ENCODE measurements at regions not wholly inside any gene's neighbourhood (a gene's known extent, or its start where the extent isn't known, plus 50 kb on each side); places are given as distances from the start of the nearest gene placed in this dataset.
"Not testable (repeated sequence)": the region's sequence is repeated elsewhere in the genome, so short reads cannot be mapped to it uniquely, and the experiment has no call there.

DNA sequence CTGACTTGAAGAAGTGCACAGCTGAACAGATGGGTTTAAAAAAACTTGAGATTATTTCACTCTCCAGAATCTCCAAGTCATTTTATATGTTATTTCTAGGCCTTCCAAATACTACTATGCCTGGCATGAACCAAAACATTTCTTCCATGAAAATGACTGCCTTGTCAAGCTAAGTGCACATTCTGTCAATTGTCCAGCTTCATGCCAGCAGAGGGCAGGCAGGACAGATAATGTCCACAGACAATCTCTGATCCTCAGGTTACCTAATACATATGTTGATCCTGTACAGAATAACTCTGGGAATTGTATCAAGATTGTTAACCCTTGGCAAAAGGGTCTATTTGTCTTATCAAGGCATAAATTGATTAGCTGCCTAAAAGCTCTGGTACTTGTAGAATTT, 229.5 kb downstream of the AASDHPPT start:
- POLR2A ChIA-PET: no interaction called here
- Mint-ChIP-seq H3K4me3 (no peak overlapping the region), H3K9me3 (peaks cover 6% of the 10 kb centered on the region), H3K27ac (no peak overlapping the region), H3K4me1 (ENCODE audit: low read depth) (no peaks in the 10 kb centered on the region), H3K36me3 (ENCODE audit: low read depth) (no peaks in the 10 kb centered on the region), H3K27me3 (no peaks in the 10 kb centered on the region)
- CTCF ChIA-PET: interaction anchor here (1.2 kb wide), 1 partner anchor 13 kb away, joined by 3 read pairs; no protein-coding TSS in a partner anchor
- DNase-seq (no peak), ATAC-seq (no peak)
- intact Hi-C loops (cut with micrococcal nuclease): no loop called here
- TF ChIP-seq, protein P1, sequence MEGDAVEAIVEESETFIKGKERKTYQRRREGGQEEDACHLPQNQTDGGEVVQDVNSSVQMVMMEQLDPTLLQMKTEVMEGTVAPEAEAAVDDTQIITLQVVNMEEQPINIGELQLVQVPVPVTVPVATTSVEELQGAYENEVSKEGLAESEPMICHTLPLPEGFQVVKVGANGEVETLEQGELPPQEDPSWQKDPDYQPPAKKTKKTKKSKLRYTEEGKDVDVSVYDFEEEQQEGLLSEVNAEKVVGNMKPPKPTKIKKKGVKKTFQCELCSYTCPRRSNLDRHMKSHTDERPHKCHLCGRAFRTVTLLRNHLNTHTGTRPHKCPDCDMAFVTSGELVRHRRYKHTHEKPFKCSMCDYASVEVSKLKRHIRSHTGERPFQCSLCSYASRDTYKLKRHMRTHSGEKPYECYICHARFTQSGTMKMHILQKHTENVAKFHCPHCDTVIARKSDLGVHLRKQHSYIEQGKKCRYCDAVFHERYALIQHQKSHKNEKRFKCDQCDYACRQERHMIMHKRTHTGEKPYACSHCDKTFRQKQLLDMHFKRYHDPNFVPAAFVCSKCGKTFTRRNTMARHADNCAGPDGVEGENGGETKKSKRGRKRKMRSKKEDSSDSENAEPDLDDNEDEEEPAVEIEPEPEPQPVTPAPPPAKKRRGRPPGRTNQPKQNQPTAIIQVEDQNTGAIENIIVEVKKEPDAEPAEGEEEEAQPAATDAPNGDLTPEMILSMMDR (IDR thresholded peaks at IDR 0.05): no peak

DNA sequence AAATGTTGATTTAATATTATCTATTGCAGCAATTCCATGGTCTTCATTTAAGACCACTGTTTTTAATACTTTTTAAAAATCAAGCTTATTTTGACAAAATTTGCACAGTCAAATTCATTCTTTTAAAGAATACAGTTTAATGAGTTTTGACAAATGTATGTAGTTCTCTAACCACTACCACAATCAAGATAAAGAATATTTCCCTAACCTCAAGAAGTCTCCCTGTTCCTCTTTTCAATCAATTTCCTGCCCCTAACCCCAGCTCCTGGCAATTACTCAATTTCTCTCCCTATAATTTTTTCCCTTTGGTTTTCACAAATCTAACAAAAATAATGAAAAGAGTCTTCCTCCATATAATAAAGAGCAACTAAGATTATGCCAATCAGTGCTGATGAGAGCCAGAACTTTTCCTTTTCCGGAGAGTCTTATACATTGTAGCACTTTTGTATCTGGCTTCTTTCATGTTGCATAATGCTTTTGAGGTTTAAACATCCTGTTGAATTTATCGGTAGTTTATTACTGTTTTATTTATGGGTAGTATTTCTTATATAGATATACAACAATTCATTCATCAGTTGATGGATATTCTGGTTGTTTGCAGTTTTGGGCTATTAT, 231.7 kb downstream of the AASDHPPT start:
- Mint-ChIP-seq H3K4me1 (ENCODE audit: low read depth) (no peaks in the 10 kb centered on the region), H3K9me3 (no peaks in the 10 kb centered on the region), H3K4me3 (no peak overlapping the region), H3K27ac (no peak overlapping the region), H3K27me3 (no peaks in the 10 kb centered on the region), H3K36me3 (ENCODE audit: low read depth) (no peaks in the 10 kb centered on the region)
- no peak for ATAC-seq
- POLR2A ChIA-PET: no interaction called here
- TF ChIP-seq, protein P1 (IDR thresholded peaks at IDR 0.05): no peak
- no peak for DNase-seq
- CTCF ChIA-PET: interaction anchor here (0.8 kb wide), 1 partner anchor 153 kb away, joined by 3 read pairs; no protein-coding TSS in a partner anchor
- intact Hi-C loops (cut with micrococcal nuclease): no loop called here

DNA sequence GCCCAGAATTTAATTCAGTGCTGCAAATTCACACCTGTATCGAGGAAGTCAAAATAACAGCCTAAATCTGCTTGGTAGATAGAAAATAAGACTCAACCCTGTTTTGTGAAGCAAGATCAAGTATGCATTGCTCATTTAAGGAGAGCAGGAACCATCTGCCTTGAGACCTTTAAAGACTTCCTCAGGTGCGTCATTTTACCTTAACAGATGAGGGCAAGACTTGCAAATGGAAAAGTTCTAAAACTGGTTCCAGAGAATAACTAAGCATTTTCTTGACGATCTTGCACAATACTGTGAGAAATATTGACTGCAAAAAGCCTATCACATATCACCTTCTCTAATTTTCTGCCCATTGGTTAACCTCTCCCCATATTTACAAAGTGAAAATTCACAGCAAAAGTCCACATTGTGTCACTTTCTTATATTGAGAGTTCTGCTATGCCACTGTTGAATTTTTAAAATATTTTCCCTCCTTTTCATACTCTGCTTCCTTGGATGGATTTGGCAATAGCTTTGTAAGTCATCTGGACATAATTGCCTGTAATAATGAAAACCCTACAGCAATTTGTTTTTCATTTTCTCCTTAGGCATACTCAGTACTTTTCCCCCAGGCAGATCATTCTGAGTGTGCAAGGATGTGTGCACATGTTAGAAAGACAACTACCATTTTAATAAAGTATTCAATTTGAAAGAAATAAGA, 234.2 kb downstream of the AASDHPPT start:
- TF ChIP-seq, protein P1 (IDR thresholded peaks at IDR 0.05): no peak
- H3K4me3 Mint-ChIP-seq: no peak overlapping the region
- H3K36me3 Mint-ChIP-seq (ENCODE audit: low read depth): no peaks in the 10 kb centered on the region
- POLR2A ChIA-PET: no interaction called here
- no peak overlapping the region for H3K27ac Mint-ChIP-seq
- intact Hi-C loops (cut with micrococcal nuclease): no loop called here
- CTCF ChIA-PET: no interaction called here
- no peaks in the 10 kb centered on the region for H3K4me1 Mint-ChIP-seq (ENCODE audit: low read depth)
- no peak for DNase-seq
- no peaks in the 10 kb centered on the region for H3K9me3 Mint-ChIP-seq
- H3K27me3 Mint-ChIP-seq: no peaks in the 10 kb centered on the region
- no peak for ATAC-seq

DNA sequence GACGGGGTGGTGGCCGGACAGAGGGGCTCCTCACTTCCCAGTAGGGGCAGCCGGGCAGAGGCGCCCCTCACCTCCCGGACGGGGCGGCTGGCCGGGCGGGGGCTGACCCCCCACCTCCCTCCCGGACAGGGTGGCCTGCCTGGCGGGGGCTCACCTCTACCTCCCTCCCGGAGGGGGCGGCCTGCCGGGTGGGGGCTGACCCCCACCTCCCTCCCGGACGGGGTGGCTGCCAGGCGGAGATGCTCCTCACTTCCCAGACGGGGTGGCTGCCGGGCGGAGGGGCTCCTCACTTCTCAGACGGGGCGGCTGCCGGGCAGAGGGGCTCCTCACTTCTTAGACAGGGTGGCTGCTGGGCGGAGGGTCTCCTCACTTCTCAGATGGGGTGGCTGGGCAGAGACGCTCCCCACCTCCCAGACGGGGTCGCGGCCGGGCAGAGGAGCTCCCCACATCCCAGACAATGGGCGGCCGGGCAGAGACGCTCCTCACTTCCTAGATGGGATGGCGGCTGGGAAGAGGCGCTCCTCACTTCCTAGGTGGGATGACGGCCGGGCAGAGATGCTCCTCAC, 239.8 kb downstream of the AASDHPPT start:
- CTCF ChIA-PET; H3K4me3 Mint-ChIP-seq; POLR2A ChIA-PET; DNase-seq; ATAC-seq; H3K9me3 Mint-ChIP-seq; H3K27me3 Mint-ChIP-seq; H3K27ac Mint-ChIP-seq; H3K36me3 Mint-ChIP-seq (ENCODE audit: low read depth); intact Hi-C loops (cut with micrococcal nuclease); H3K4me1 Mint-ChIP-seq (ENCODE audit: low read depth): not testable (repeated sequence)

DNA sequence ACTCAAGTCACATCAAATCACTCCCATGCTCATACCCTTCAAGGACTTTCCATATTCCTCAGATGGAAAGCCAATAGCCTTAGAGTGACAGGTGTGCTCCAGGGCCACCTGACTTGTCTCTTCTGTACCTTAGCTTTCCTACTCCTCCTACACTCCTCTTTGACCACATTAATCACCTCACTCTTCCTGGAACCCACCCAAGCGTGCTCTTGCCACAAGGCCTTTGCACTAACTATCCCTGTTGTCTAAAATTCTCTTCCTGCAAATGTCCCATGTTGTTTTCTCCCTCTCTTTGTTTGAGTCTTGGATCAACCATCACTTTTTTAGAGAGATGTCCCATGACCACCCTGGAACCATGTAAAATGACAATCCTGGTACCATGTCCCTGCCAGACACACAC, 244.1 kb downstream of the AASDHPPT start:
- Mint-ChIP-seq H3K36me3 (ENCODE audit: low read depth) (no peaks in the 10 kb centered on the region), H3K27me3 (no peaks in the 10 kb centered on the region), H3K4me3 (no peak overlapping the region), H3K27ac (no peak overlapping the region), H3K9me3 (no peaks in the 10 kb centered on the region), H3K4me1 (ENCODE audit: low read depth) (no peaks in the 10 kb centered on the region)
- CTCF ChIA-PET: no interaction called here
- intact Hi-C loops (cut with micrococcal nuclease): no loop called here
- ATAC-seq (no peak), DNase-seq (no peak)
- TF ChIP-seq, protein P1 (IDR thresholded peaks at IDR 0.05): no peak
- POLR2A ChIA-PET: no interaction called here

All from activated CD8-positive, alpha-beta T cell treated with anti-CD3 and anti-CD28 coated beads for 36 hours (primary cell).